Common myeloid progenitor, CD34-positive (primary cell): ENCODE measurements at regions not wholly inside any gene's neighbourhood (a gene's known extent, or its start where the extent isn't known, plus 50 kb on each side); places are given as distances from the start of the nearest gene placed in this dataset.

ENCODE experiments used
- CTCF ChIA-PET: fragments of 350-600 bp; sonication (Branson Sonifier 250); formaldehyde crosslinking; loops from one replicate; lab custom pipeline; 2021; ENCODE audit warnings: antibody characterized with exemption; lab: Charles Lee
- POLR2A ChIA-PET: fragments of 350-600 bp; sonication (Branson Sonifier 250); formaldehyde crosslinking; loops from one replicate; lab custom pipeline; 2021; ENCODE audit warnings: antibody characterized with exemption; lab: Charles Lee
- DNase-seq, 3 donors: peaks; one replicate each; pipeline versions ENCODE4 v3.0.0 to v3.0.0-alpha.2; 2013
- H3K27ac ChIP-seq, 2 experiments: 1 replicate in 1 of 2; 2 replicates in 1 of 2; pipeline ENCODE4 v1.7.0; 2013; ENCODE audit warnings: inconsistent platforms in 2 of 2, low read length in 2 of 2, mild to moderate bottlenecking in 2 of 2, low read depth in 1 of 2, moderate library complexity in 1 of 2; ENCODE audit not compliant: severe bottlenecking in 2 of 2, insufficient read depth in 1 of 2, poor library complexity in 1 of 2
- H3K27me3 ChIP-seq, 5 experiments: replicated peaks in 2 of 5; 1 replicate in 3 of 5; 2 replicates in 2 of 5; pipeline versions ENCODE4 v1.6.1 to v1.7.0; 2013; ENCODE audit warnings: low read length in 4 of 5, mild to moderate bottlenecking in 2 of 5, moderate library complexity in 2 of 5, inconsistent platforms in 1 of 5; ENCODE audit not compliant: insufficient read depth in 5 of 5, control insufficient read depth in 4 of 5
- H3K36me3 ChIP-seq, 4 experiments: 1 replicate in 2 of 4; 2 replicates in 2 of 4; pipeline versions ENCODE4 v1.6.1 to v1.7.0; 2013; ENCODE audit warnings: low read length in 3 of 4, control low read depth in 1 of 4, mild to moderate bottlenecking in 1 of 4; ENCODE audit not compliant: control insufficient read depth in 4 of 4, insufficient read depth in 4 of 4
- H3K4me1 ChIP-seq, 4 experiments: 1 replicate in 3 of 4; 2 replicates in 1 of 4; pipeline versions ENCODE4 v1.6.1 to v1.7.1; 2013; ENCODE audit warnings: low read length in 3 of 4, mild to moderate bottlenecking in 3 of 4, control low read depth in 1 of 4, inconsistent platforms in 1 of 4, moderate library complexity in 1 of 4; ENCODE audit not compliant: control insufficient read depth in 4 of 4, insufficient read depth in 4 of 4; ENCODE audit errors: control extremely low read depth in 1 of 4
- H3K4me3 ChIP-seq, 7 experiments: 1 replicate in 4 of 7; 2 replicates in 3 of 7; pipeline versions ENCODE4 v1.5.1 to v1.7.0; 2013; ENCODE audit warnings: mild to moderate bottlenecking in 7 of 7, low read length in 6 of 7, moderate library complexity in 6 of 7, inconsistent platforms in 2 of 7, low read depth in 2 of 7, control low read depth in 1 of 7; ENCODE audit not compliant: insufficient read depth in 4 of 7, control insufficient read depth in 1 of 7; ENCODE audit errors: extremely low read depth in 1 of 7
- H3K9me3 ChIP-seq, 5 experiments: 1 replicate in 4 of 5; 2 replicates in 1 of 5; pipeline versions ENCODE4 v1.6.1 to v1.7.1; 2013; ENCODE audit warnings: low read length in 4 of 5, mild to moderate bottlenecking in 2 of 5, inconsistent platforms in 1 of 5, low read depth in 1 of 5, moderate library complexity in 1 of 5; ENCODE audit not compliant: control insufficient read depth in 4 of 5, insufficient read depth in 2 of 5; ENCODE audit errors: control extremely low read depth in 1 of 5
- WGBS: methylation state at CpG from one replicate; pipeline ENCODE4 v1.1.5; 2013; ENCODE audit not compliant: insufficient coverage; 5-methylcytosine and 5-hydroxymethylcytosine counted together

GRCh38 chr2:236404346-236404745 is 140.1 kb upstream of the ASB18 start:
- H3K27me3 ChIP-seq, result no peaks in the 10 kb centered on the region
- 98% methylated on average over 5 of the region's 6 CpGs for WGBS
- H3K36me3 ChIP-seq, result no peaks in the 10 kb centered on the region
- H3K9me3 ChIP-seq, result peaks cover 0 to 5% (median 0%) of the 10 kb centered on the region in 5 experiments
- H3K4me1 ChIP-seq, result no peaks in the 10 kb centered on the region
- H3K4me3 ChIP-seq, result no peak overlapping the region
- DNase-seq, result no peak
- H3K27ac ChIP-seq, result no peak overlapping the region
- CTCF ChIA-PET, result no interaction called here
- POLR2A ChIA-PET, result no interaction called here

- DNase-seq, result no peak
- ChIA-PET POLR2A (interaction anchor here (0.8 kb wide), 1 partner anchor 297 kb away, joined by 3 read pairs; no protein-coding TSS in a partner anchor), CTCF (no interaction called here)
- no peaks in the 10 kb centered on the region for H3K36me3 ChIP-seq
- H3K9me3 ChIP-seq, result peaks cover 0 to 5% (median 0%) of the 10 kb centered on the region in 5 experiments
- H3K27ac ChIP-seq, result no peak overlapping the region
- no peaks in the 10 kb centered on the region for H3K4me1 ChIP-seq
- no peak overlapping the region for H3K4me3 ChIP-seq
- 95% methylated on average over 4 of the region's 8 CpGs for WGBS
- H3K27me3 ChIP-seq, result no peaks in the 10 kb centered on the region
Observed at GRCh38 chr2:236405357-236405756, 141.2 kb upstream of the ASB18 start.

- no peak for DNase-seq
- CTCF ChIA-PET, result no interaction called here
- no peaks in the 10 kb centered on the region for H3K36me3 ChIP-seq
Observed at GRCh38 chr2:236408090-236408489, 143.9 kb upstream of the ASB18 start.

GRCh38 chr2:236408786-236409185 is 144.6 kb upstream of the ASB18 start:
- DNase-seq, result no peak
- Histone ChIP-seq H3K36me3 (no peaks in the 10 kb centered on the region), H3K27me3 (no peaks in the 10 kb centered on the region), H3K4me1 (no peaks in the 10 kb centered on the region), H3K4me3 (no peak overlapping the region), H3K27ac (no peak overlapping the region), H3K9me3 (peaks cover 0 to 5% (median 0%) of the 10 kb centered on the region in 5 experiments)
- 98% methylated on average over 9 of the region's 9 CpGs for WGBS
- POLR2A ChIA-PET, result no interaction called here
- CTCF ChIA-PET, result no interaction called here

More at GRCh38 chr2:236408090-236408489, 143.9 kb upstream of the ASB18 start:
- no peak overlapping the region for H3K27ac ChIP-seq
- H3K27me3 ChIP-seq, result no peaks in the 10 kb centered on the region
- H3K4me1 ChIP-seq, result no peaks in the 10 kb centered on the region
- no peak overlapping the region for H3K4me3 ChIP-seq
- 97% methylated on average over 7 of the region's 7 CpGs for WGBS
- peaks cover 0 to 5% (median 0%) of the 10 kb centered on the region in 5 experiments for H3K9me3 ChIP-seq
- POLR2A ChIA-PET, result no interaction called here

GRCh38 chr2:236415684-236416444 is 151.7 kb upstream of the ASB18 start:
- Histone ChIP-seq H3K27ac (no peak overlapping the region), H3K36me3 (no peaks in the 10 kb centered on the region), H3K9me3 (no peaks in the 10 kb centered on the region), H3K27me3 (no peaks in the 10 kb centered on the region), H3K4me1 (no peaks in the 10 kb centered on the region), H3K4me3 (no peak overlapping the region)
- CTCF ChIA-PET, result interaction anchor here (0.7 kb wide), 1 partner anchor 9 kb away, joined by 3 read pairs; no protein-coding TSS in a partner anchor
- POLR2A ChIA-PET, result interaction anchor here (0.6 kb wide), 1 partner anchor 42 kb away, joined by 3 read pairs; no protein-coding TSS in a partner anchor
- WGBS, result 60% methylated on average over 3 of the region's 7 CpGs
- no peak for DNase-seq

GRCh38 chr2:236417150-236417549 is 152.5 kb upstream of the ACKR3 start:
- ChIA-PET POLR2A (no interaction called here), CTCF (interaction anchor here (0.6 kb wide), 1 partner anchor 74 kb away, joined by 4 read pairs; no protein-coding TSS in a partner anchor)
- Histone ChIP-seq H3K4me1 (no peaks in the 10 kb centered on the region), H3K36me3 (no peaks in the 10 kb centered on the region), H3K4me3 (no peak overlapping the region), H3K9me3 (no peaks in the 10 kb centered on the region), H3K27me3 (no peaks in the 10 kb centered on the region), H3K27ac (no peak overlapping the region)
- DNase-seq, result no peak
- WGBS, result 96% methylated on average over 5 of the region's 6 CpGs

GRCh38 chr2:236430584-236430983 is 139.0 kb upstream of the ACKR3 start:
- ChIA-PET CTCF (no interaction called here), POLR2A (no interaction called here)
- no peak overlapping the region for H3K27ac ChIP-seq
- no peaks in the 10 kb centered on the region for H3K4me1 ChIP-seq
- H3K9me3 ChIP-seq, result peaks cover 0 to 7% (median 5%) of the 10 kb centered on the region in 5 experiments
- 100% methylated on average over 2 of the region's 2 CpGs for WGBS
- no peak overlapping the region for H3K4me3 ChIP-seq
- no peaks in the 10 kb centered on the region for H3K36me3 ChIP-seq
- DNase-seq, result no peak
- H3K27me3 ChIP-seq, result peaks cover 0 to 2% (median 0%) of the 10 kb centered on the region in 5 experiments
